K562 (cell line): ENCODE measurements at regions not wholly inside any gene's neighbourhood (a gene's known extent, or its start where the extent isn't known, plus 50 kb on each side); places are given as distances from the start of the nearest gene placed in this dataset.

Experiments
- ATAC-seq: fragments of 200-7000 bp; cut with Tn5 transposase; 3 replicates; pipeline ENCODE4 v1.9.1; 2020; ENCODE audit warnings: moderate library complexity
- BruUV-seq: library from RNA; stranded (reverse); fragments of 400-500 nt; replicated peaks from 2 replicates; lab custom pipeline; 2021; lab: Mats Ljungman, UMichigan
- CTCF ChIA-PET: fragments of 300-600 bp; formaldehyde crosslinking; extraction: SDS; loops from one replicate; lab custom pipeline; 2021; ENCODE audit warnings: low intra/inter-chr PET ratio; lab: Yijun Ruan, JAX
- POLR2A ChIA-PET: fragments of 300-600, 350-650 bp; sonication (Branson Sonifier 250); formaldehyde crosslinking; extraction: SDS; loops from one replicate; lab custom pipeline; 2021; ENCODE audit warnings: antibody characterized with exemption, inconsistent platforms; lab: Yijun Ruan, JAX
- DNase-seq, 4 experiments: peaks; one replicate each; pipeline versions ENCODE4 v3.0.0 to v3.0.0-alpha.2; 2011 to 2018; ENCODE audit warnings: low spot score in 3 of 4, mixed read lengths in 3 of 4; ENCODE audit errors: extremely low read depth in 1 of 4
- FAIRE-seq: peaks from 2 replicates; lab custom pipeline; 2011; peaks lifted over from hg19 to GRCh38; lab: Jason Lieb, UNC
- H2AFZ ChIP-seq: 2 replicates; pipeline ENCODE4 v1.6.0; 2011; ENCODE audit warnings: low read depth, low read length, control low read depth, inconsistent platforms
- H3K27ac ChIP-seq: fragments of 200-600 bp; 3 replicates; pipeline ENCODE4 v1.8.0; 2011; ENCODE audit warnings: low read depth, mild to moderate bottlenecking, control low read depth, inconsistent platforms, low read length, moderate library complexity, mixed read lengths; ENCODE audit errors: extremely low read depth
- H3K27me3 ChIP-seq, 2 experiments: fragments of 300-600 bp in 1 of 2; 2 replicates in 1 of 2; 3 replicates in 1 of 2; pipeline versions ENCODE4 v1.6.0 to v1.8.0; 2011; ENCODE audit warnings: inconsistent platforms in 2 of 2, low read length in 2 of 2, mild to moderate bottlenecking in 1 of 2, mixed read lengths in 1 of 2, moderate library complexity in 1 of 2; ENCODE audit not compliant: control insufficient read depth in 2 of 2, insufficient read depth in 2 of 2
- H3K36me3 ChIP-seq: fragments of 300-600 bp; 3 replicates; pipeline ENCODE4 v1.8.0; 2011; ENCODE audit warnings: mild to moderate bottlenecking, low read length, inconsistent platforms; ENCODE audit not compliant: control insufficient read depth, insufficient read depth
- H3K4me1 ChIP-seq, 2 experiments: fragments of 200-600 bp in 1 of 2; replicated peaks in 1 of 2; 2 replicates in 1 of 2; 3 replicates in 1 of 2; pipeline versions ENCODE4 v1.5.1 to v1.8.0; 2011; ENCODE audit warnings: inconsistent platforms in 2 of 2, low read length in 2 of 2, mild to moderate bottlenecking in 1 of 2, mixed read lengths in 1 of 2, moderate library complexity in 1 of 2; ENCODE audit not compliant: control insufficient read depth in 2 of 2, insufficient read depth in 2 of 2
- H3K4me2 ChIP-seq: 2 replicates; pipeline ENCODE4 v1.6.1; 2011; ENCODE audit warnings: low read length, control low read depth, inconsistent platforms, mixed read lengths; ENCODE audit not compliant: insufficient read depth
- H3K4me3 ChIP-seq: fragments of 200-600 bp; sonication (generic), shearing (Covaris generic); 2 replicates; pipeline ENCODE4 v1.5.1; 2016; ENCODE audit warnings: control low read depth, inconsistent platforms
- H3K79me2 ChIP-seq: fragments of 200-600 bp; 3 replicates; pipeline ENCODE4 v1.8.0; 2011; ENCODE audit warnings: low read length, inconsistent platforms; ENCODE audit not compliant: control insufficient read depth, insufficient read depth
- H3K9ac ChIP-seq, 2 experiments: 2 replicates each; pipeline versions ENCODE4 v1.6.0 to v1.6.1; 2011; ENCODE audit warnings: low read depth in 2 of 2, low read length in 2 of 2, control low read depth in 1 of 2, inconsistent platforms in 1 of 2, mild to moderate bottlenecking in 1 of 2, mixed read lengths in 1 of 2; ENCODE audit not compliant: insufficient read depth in 1 of 2
- H3K9me1 ChIP-seq: one replicate; pipeline ENCODE4 v1.6.0; 2011; ENCODE audit warnings: inconsistent platforms, mild to moderate bottlenecking, low read length, moderate library complexity; ENCODE audit not compliant: control insufficient read depth, insufficient read depth
- H3K9me3 ChIP-seq: replicated peaks from 2 replicates; pipeline ENCODE4 v1.5.1; 2011; ENCODE audit warnings: low read depth, low read length, inconsistent platforms; ENCODE audit not compliant: control insufficient read depth, insufficient read depth
- H4K20me1 ChIP-seq: replicated peaks from 2 replicates; pipeline ENCODE4 v1.6.1; 2011; ENCODE audit warnings: low read length, inconsistent platforms, mixed read lengths; ENCODE audit not compliant: control insufficient read depth, insufficient read depth
- BCOR ChIP-seq: fragments of 450-650 bp; IDR thresholded peaks from 2 replicates; pipeline ENCODE4 v1.6.1; 2016
- BHLHE40 ChIP-seq: IDR thresholded peaks from 2 replicates; pipeline ENCODE4 v1.6.1; 2011; ENCODE audit warnings: low read length, improper control_type of control experiment
- CREBBP ChIP-seq: IDR thresholded peaks from one replicate; pipeline ENCODE4 v1.6.1; 2012; ENCODE audit warnings: low read depth, mild to moderate bottlenecking, control low read depth, inconsistent platforms, low read length
- ETV1 ChIP-seq: fragments of 450-650 bp; conservative IDR thresholded peaks from 2 replicates; pipeline ENCODE4 v1.6.1; 2016; ENCODE audit warnings: missing genetic modification characterization, control low read depth, low read depth, missing compliant biosample characterization
- FUS ChIP-seq: fragments of 200-400 bp; formaldehyde crosslinking; optimal IDR thresholded peaks from 2 replicates; pipeline ENCODE3; 2017; ENCODE audit warnings: low read depth, low read length
- HDAC1 ChIP-seq, 2 experiments: fragments of 450-650 bp; IDR thresholded peaks; 2 replicates each; pipeline ENCODE4 v1.6.1; 2016 to 2017; ENCODE audit warnings: inconsistent platforms in 1 of 2, mild to moderate bottlenecking in 1 of 2, moderate library complexity in 1 of 2
- MYBL2 ChIP-seq, 2 experiments: fragments of 450-650 bp in 1 of 2; sonication (generic) in 1 of 2; formaldehyde crosslinking in 1 of 2; IDR thresholded peaks; 2 replicates each; pipeline versions ENCODE4 v1.6.1 to v1.8.1; 2017 to 2022; ENCODE audit warnings: borderline replicate concordance in 1 of 2, inconsistent platforms in 1 of 2, low read depth in 1 of 2, mild to moderate bottlenecking in 1 of 2, missing genetic modification reagents in 1 of 2, moderate library complexity in 1 of 2
- MYC ChIP-seq, 2 experiments: fragments of 250-450 bp in 1 of 2; sonication (Bioruptor Pico) in 1 of 2; IDR thresholded peaks; 2 replicates each; pipeline versions ENCODE4 v1.5.1 to v1.6.1; 2012 to 2021; ENCODE audit warnings: low read depth in 2 of 2, borderline replicate concordance in 1 of 2, improper control_type of control experiment in 1 of 2, low read length in 1 of 2, mild to moderate bottlenecking in 1 of 2, moderate library complexity in 1 of 2
- OTX1 ChIP-seq: fragments of 450-650 bp; formaldehyde crosslinking; IDR thresholded peaks from 2 replicates; pipeline ENCODE4 v1.4.0; 2022; ENCODE audit warnings: mild to moderate bottlenecking
- RBBP5 ChIP-seq: fragments of 200-600 bp; sonication (generic); IDR thresholded peaks from 2 replicates; pipeline ENCODE4 v1.6.1; 2012; ENCODE audit warnings: borderline replicate concordance, mild to moderate bottlenecking, low read length, control low read depth, inconsistent platforms; ENCODE audit not compliant: insufficient read depth, poor library complexity, severe bottlenecking
- RBM22 ChIP-seq: fragments of 200-400 bp; formaldehyde crosslinking; IDR thresholded peaks from 2 replicates; pipeline ENCODE4 v1.6.1; 2018; ENCODE audit warnings: low read length, low read depth; ENCODE audit not compliant: poor library complexity, severe bottlenecking
- SMC3 ChIP-seq: conservative IDR thresholded peaks from 2 replicates; pipeline ENCODE4 v1.6.1; 2011; ENCODE audit warnings: low read depth, low read length, improper control_type of control experiment; ENCODE audit not compliant: insufficient read depth
- SRSF9 ChIP-seq: fragments of 200-400 bp; formaldehyde crosslinking; IDR thresholded peaks from 2 replicates; pipeline ENCODE4 v1.6.1; 2017; ENCODE audit warnings: low read depth, low read length, borderline replicate concordance
- ZNF175 ChIP-seq: fragments of 200-800 bp; sonication (Bioruptor generic); IDR thresholded peaks from 2 replicates; pipeline ENCODE4 v1.6.1; 2016; ENCODE audit warnings: low read depth, mild to moderate bottlenecking, missing genetic modification characterization, missing compliant biosample characterization
- ZNF282 ChIP-seq: sonication (generic); formaldehyde crosslinking; IDR thresholded peaks from 2 replicates; pipeline ENCODE4 v1.8.1; 2023; ENCODE audit warnings: missing genetic modification reagents
- in situ Hi-C: fragments of 300-500 bp; cut with MboI; formaldehyde crosslinking; loops from 4 replicates; pipeline ENCODE4 v1.15.0; 2018; ENCODE audit warnings: inconsistent platforms, mixed read lengths
- intact Hi-C: fragments of 100-400 bp; cut with micrococcal nuclease; formaldehyde crosslinking; loops from 2 replicates; pipeline ENCODE4 v1.14.2; 2022
- TF ChIP-seq, protein P1 (sequence below): conservative IDR thresholded peaks from 2 replicates; pipeline ENCODE4 v1.6.1; 2011; ENCODE audit warnings: low read depth, mild to moderate bottlenecking, low read length; ENCODE audit not compliant: control insufficient read depth

DNA sequence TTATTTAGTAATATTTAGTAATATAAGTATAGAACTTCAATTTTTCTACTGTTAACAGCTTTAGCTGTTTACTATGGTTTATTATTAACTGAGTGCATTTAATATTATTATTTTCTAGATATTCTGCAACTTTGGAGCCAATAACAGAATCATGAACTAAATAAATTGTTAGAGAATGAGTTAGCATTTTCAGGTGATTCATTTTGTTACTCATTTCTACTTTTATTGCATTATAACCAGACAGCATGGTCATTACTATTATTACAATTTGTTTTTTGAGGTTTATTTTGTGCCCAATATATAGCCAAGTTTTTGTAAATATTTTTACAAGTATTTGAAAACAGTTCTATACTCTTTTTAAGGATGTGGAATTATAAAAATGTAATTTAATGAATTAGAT is 279.6 kb downstream of the SQOR start:
- no peaks in the 10 kb centered on the region for H3K36me3 ChIP-seq
- intact Hi-C loops (no loop called here), in situ Hi-C loops (no loop called here)
- H4K20me1 ChIP-seq = no peaks in the 10 kb centered on the region
- no peak overlapping the region for H3K4me3 ChIP-seq
- no peaks in the 10 kb centered on the region for H3K27me3 ChIP-seq
- H3K4me1 ChIP-seq = no peaks in the 10 kb centered on the region
- CTCF ChIA-PET = no interaction called here
- TF ChIP-seq, protein P1, sequence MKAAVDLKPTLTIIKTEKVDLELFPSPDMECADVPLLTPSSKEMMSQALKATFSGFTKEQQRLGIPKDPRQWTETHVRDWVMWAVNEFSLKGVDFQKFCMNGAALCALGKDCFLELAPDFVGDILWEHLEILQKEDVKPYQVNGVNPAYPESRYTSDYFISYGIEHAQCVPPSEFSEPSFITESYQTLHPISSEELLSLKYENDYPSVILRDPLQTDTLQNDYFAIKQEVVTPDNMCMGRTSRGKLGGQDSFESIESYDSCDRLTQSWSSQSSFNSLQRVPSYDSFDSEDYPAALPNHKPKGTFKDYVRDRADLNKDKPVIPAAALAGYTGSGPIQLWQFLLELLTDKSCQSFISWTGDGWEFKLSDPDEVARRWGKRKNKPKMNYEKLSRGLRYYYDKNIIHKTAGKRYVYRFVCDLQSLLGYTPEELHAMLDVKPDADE = no peak
- no peak for TF ChIP-seq BCOR
- no peak for TF ChIP-seq MYBL2 (IDR thresholded peaks at IDR 0.05; ENCODE audit: low read depth)
- TF ChIP-seq MYBL2 (CRISPR knock-in tag; IDR thresholded peaks at IDR 0.05; ENCODE audit: borderline replicate concordance) = no peak
- no peak for TF ChIP-seq BHLHE40
- no peak for TF ChIP-seq OTX1 (CRISPR knock-in tag)
- TF ChIP-seq MYC (IDR thresholded peaks at IDR 0.05; ENCODE audit: low read depth, low read length) = no peak
- TF ChIP-seq MYC (CRISPR knock-in tag; IDR thresholded peaks at IDR 0.05; ENCODE audit: borderline replicate concordance, low read depth) = no peak
- no peak for TF ChIP-seq RBBP5
- no peak for TF ChIP-seq FUS
- no peak for TF ChIP-seq ZNF282
- TF ChIP-seq SRSF9 = no peak
- no peak for TF ChIP-seq ETV1 (tag)
- TF ChIP-seq SMC3 = no peak
- no peak for TF ChIP-seq RBM22
- no peak for TF ChIP-seq ZNF175 (CRISPR knock-in tag)
- no peak for TF ChIP-seq CREBBP
- no peak for TF ChIP-seq HDAC1 (IDR thresholded peaks at IDR 0.05)
- no peak overlapping the region for H3K4me2 ChIP-seq
- DNase-seq = no peak
- POLR2A ChIA-PET = no interaction called here
- H3K9me3 ChIP-seq = no peaks in the 10 kb centered on the region
- FAIRE-seq = no peak
- no peak overlapping the region for H2AFZ ChIP-seq
- H3K27ac ChIP-seq = no peak overlapping the region
- H3K9me1 ChIP-seq = no peaks in the 10 kb centered on the region
- no peak overlapping the region for H3K9ac ChIP-seq
- no peak for ATAC-seq
- BruUV-seq = no TSS peak
- H3K79me2 ChIP-seq = no peaks in the 10 kb centered on the region
